ENCODE measurements at regions not wholly inside any gene's neighbourhood (a gene's known extent, or its start where the extent isn't known, plus 50 kb on each side); places are given as distances from the start of the nearest gene placed in this dataset.

GRCh38 chr15:98240303-98240702, 279.8 kb downstream of the ARRDC4 start:
- TF ChIP-seq REST (IDR thresholded peaks at IDR 0.05; ENCODE audit: insufficient read depth in 1 of 2, low read depth in 2 of 2, low read length in 2 of 2) (no peak), SIN3A (IDR thresholded peaks at IDR 0.05; ENCODE audit: borderline replicate concordance, insufficient read depth, low read length) (no peak), POLR2AphosphoS5 (IDR thresholded peaks at IDR 0.05; ENCODE audit: low read depth, low read length) (no peak), TAF1 (IDR thresholded peaks at IDR 0.05; ENCODE audit: borderline replicate concordance, insufficient read depth, low read length) (no peak), FOXP2 (optimal IDR thresholded peaks at IDR 0.05; ENCODE audit: borderline replicate concordance, extremely low read depth, extremely low read length, insufficient read depth) (no peak)

GRCh38 chr15:98241032-98241554, 280.6 kb downstream of the ARRDC4 start:
- TF ChIP-seq SIN3A (IDR thresholded peaks at IDR 0.05; ENCODE audit: borderline replicate concordance, insufficient read depth, low read length) (no peak), REST (IDR thresholded peaks at IDR 0.05; ENCODE audit: insufficient read depth in 1 of 2, low read depth in 2 of 2, low read length in 2 of 2) (no peak), FOXP2 (optimal IDR thresholded peaks at IDR 0.05; ENCODE audit: borderline replicate concordance, extremely low read depth, extremely low read length, insufficient read depth) (no peak), TAF1 (IDR thresholded peaks at IDR 0.05; ENCODE audit: borderline replicate concordance, insufficient read depth, low read length) (no peak), POLR2AphosphoS5 (IDR thresholded peaks at IDR 0.05; ENCODE audit: low read depth, low read length) (no peak)

- TF ChIP-seq FOXP2 (optimal IDR thresholded peaks at IDR 0.05; ENCODE audit: borderline replicate concordance, extremely low read depth, extremely low read length, insufficient read depth) (no peak), TAF1 (IDR thresholded peaks at IDR 0.05; ENCODE audit: borderline replicate concordance, insufficient read depth, low read length) (no peak), SIN3A (IDR thresholded peaks at IDR 0.05; ENCODE audit: borderline replicate concordance, insufficient read depth, low read length) (no peak), REST (IDR thresholded peaks at IDR 0.05; ENCODE audit: insufficient read depth in 1 of 2, low read depth in 2 of 2, low read length in 2 of 2) (no peak), POLR2AphosphoS5 (IDR thresholded peaks at IDR 0.05; ENCODE audit: low read depth, low read length) (no peak)
Observed at GRCh38 chr15:98257290-98257689, 296.8 kb downstream of the ARRDC4 start.

- TF ChIP-seq FOXP2 (optimal IDR thresholded peaks at IDR 0.05; ENCODE audit: borderline replicate concordance, extremely low read depth, extremely low read length, insufficient read depth): no peak
Observed at GRCh38 chr15:98263787-98264186, 303.3 kb downstream of the ARRDC4 start.

- TF ChIP-seq POLR2AphosphoS5 (IDR thresholded peaks at IDR 0.05; ENCODE audit: low read depth, low read length) (no peak), REST (IDR thresholded peaks at IDR 0.05; ENCODE audit: insufficient read depth in 1 of 2, low read depth in 2 of 2, low read length in 2 of 2) (no peak), FOXP2 (optimal IDR thresholded peaks at IDR 0.05; ENCODE audit: borderline replicate concordance, extremely low read depth, extremely low read length, insufficient read depth) (no peak), SIN3A (IDR thresholded peaks at IDR 0.05; ENCODE audit: borderline replicate concordance, insufficient read depth, low read length) (no peak), TAF1 (IDR thresholded peaks at IDR 0.05; ENCODE audit: borderline replicate concordance, insufficient read depth, low read length) (no peak)
Observed at GRCh38 chr15:98266295-98266694, 305.8 kb downstream of the ARRDC4 start.

All from PFSK-1 (cell line).